ENCODE measurements at regions not wholly inside any gene's neighbourhood (a gene's known extent, or its start where the extent isn't known, plus 50 kb on each side); places are given as distances from the start of the nearest gene placed in this dataset.
"Not testable (repeated sequence)": the region's sequence is repeated elsewhere in the genome, so short reads cannot be mapped to it uniquely, and the experiment has no call there.

GRCh38 chrX:114077773-114078172 lies 506.1 kb upstream of the HTR2C start:
- DNase-seq: no peak

- peak; percentile 1 to 10 for DNase-seq
Observed at GRCh38 chrX:114075073-114075673, 508.7 kb upstream of the HTR2C start.

DNA sequence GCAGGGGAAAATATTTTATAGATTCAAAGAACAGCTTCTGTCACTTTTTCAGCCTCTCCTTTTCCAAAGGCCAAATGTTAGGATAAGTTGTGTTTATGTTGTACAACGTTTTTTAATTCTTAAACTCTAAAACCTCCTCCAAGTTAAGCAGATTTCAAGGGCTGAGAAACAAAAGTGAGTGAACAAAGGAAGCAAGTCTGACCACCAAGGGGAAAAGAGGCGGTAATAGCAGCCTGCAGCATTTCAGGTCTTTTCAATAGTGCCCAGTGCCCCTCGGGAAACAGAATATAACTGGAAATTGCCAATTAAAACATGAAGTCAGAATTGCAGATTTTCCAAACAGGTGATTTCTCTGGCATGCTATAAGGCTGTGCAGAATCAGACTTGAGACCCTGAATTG lies 510.0 kb upstream of the HTR2C start:
- DNase-seq: no peak

DNA sequence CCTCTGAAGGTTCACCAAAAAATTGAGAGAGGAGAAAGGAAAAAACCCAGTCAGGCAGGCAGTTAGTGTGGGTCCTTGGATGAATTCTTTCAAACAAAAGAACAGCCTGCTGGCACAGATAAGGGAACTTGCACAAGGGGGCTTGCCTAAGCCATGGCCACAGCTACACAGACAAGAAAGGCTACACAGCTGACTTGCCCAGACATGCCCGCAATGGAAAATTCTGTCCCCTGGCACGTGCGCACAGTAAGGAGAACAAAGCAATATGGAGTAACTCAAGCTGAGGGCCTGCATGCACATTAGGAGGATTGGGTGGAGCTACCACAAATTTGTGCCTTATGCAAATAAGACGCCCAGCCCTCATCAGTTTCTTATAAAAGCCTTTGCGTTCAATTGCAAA lies 512.5 kb upstream of the HTR2C start:
- no peak for DNase-seq

DNA sequence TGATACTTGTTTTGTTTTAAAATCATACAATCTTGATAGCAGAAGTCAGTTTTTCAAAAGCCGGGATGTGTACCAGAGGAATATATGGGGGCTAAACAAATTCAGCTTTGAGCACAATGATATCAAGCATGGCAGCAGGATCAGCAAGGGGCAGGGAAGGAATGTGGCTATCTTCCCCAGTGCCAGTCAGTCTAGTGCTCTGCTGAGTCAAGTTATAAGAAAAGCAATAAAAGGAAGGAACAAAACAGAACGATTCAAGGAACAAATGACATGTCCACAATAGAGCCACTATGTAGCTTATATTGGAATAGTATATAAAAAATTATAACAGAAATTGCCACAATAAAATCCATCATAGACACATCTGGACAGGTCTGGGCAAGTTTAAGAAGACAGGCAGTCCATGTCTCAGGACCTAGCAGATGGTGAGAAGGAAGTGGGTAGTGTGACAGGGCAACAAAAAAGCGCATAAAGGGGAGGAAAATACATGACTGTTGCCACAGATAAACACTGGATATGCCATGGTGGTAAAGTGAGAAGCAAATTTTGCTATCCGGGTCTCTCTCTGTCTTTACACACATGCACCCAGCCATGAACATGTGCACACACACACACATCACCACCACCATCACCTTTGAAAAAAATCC lies 518.2 kb upstream of the HTR2C start:
- DNase-seq: no peak

DNA sequence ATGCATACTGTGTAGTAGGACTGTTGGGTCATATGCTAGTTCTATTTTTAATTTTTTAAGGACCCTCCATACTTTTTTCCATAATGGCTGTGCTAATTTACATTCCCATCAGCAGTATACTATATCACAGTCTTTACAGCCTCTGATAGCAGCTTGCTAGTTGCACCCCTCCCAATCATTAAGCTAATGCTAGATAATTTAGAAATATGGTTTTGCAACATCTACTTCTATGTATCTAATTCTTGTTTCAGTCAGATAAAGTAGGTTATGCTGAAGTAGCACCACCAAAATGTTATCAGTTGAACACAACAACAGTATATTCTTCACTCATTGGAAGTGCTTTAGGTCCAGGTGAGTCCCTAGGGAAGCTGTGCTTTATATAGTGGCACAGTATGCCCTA lies 522.7 kb upstream of the HTR2C start:
- DNase-seq: no peak

DNA sequence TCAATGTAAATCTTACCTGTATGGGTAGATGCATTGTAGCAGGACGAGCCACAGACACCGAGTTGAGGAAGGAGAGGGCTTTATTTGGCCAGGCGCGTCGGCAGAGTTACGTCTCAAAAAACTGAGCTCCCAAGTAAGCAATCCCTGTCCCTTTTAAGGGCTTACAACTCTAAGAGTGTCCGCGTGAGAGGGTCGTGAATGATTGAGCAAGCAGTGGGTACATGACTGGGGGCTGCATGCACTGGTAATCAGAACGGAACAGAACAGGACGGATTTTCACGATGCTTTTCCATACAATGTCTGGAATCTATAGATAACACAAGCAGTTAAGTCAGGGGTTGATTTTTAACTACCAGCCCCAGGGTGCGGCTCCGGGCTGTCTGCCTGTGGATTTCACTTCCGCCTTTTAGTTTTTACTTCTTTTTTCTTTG lies 524.9 kb upstream of the HTR2C start:
- DNase-seq: no peak

DNA sequence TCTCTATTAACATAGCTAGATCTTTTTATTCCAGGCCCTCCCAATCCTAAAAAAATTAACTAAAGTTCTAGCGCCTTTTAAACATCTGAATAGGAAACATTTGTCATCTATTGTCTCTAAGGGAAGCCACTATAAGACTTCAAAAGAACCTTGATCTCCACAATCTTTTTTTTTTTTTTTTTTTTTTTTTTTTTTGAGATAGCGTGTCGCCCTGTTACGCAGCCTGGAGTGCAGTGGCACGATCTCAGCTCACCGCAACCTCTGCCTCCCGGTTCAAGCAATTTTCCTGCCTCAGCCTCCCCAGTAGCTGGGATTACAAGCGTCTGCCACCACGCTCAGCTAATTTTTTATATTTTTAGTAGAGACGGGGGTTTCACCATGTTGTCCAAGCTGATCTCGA lies 526.5 kb upstream of the HTR2C start:
- DNase-seq: not testable (repeated sequence)

GRCh38 chrX:114051667-114052315 lies 532.1 kb upstream of the HTR2C start:
- DNase-seq: no peak

GRCh38 chrX:114050075-114050796 lies 533.6 kb upstream of the HTR2C start:
- DNase-seq: no peak

DNA sequence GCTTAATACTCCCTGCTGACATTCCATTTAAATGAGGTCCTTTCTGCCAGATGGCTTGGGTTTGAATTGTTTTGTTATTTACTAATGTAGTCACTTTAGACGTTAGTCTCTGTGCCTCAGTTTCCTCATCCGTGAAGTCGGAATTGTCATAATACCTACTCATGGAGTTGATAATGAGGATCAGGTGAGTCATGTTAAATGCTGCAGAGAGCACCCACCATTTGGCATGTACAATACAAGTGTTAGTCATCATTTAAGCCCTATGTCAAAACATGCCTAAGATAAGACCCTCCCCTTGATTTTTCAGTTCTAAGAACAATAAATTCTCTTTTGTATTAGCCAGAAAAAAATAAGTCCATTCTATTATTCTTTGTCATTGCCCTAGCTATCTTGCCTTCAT lies 534.8 kb upstream of the HTR2C start:
- no peak for DNase-seq

DNA sequence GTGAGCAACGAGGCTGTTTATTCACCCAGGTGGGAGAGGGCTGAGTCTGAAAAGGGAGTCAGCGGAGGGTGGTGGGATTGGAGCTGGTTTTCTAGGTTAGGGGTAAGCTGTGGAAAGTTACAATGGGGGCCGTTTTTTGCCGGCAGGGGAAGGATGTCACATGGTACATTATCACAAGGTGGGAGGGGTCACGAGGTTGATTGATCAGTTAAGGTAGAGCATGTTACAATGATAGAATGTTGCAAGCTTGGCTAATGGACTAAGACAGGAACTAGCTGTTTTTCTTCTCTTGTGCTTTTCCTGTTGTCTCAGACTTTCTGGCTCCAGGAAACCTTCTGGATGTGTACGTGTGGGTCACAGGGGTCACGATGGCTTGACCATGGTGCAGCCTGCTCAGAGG lies 536.3 kb upstream of the HTR2C start:
- no peak for DNase-seq

DNA sequence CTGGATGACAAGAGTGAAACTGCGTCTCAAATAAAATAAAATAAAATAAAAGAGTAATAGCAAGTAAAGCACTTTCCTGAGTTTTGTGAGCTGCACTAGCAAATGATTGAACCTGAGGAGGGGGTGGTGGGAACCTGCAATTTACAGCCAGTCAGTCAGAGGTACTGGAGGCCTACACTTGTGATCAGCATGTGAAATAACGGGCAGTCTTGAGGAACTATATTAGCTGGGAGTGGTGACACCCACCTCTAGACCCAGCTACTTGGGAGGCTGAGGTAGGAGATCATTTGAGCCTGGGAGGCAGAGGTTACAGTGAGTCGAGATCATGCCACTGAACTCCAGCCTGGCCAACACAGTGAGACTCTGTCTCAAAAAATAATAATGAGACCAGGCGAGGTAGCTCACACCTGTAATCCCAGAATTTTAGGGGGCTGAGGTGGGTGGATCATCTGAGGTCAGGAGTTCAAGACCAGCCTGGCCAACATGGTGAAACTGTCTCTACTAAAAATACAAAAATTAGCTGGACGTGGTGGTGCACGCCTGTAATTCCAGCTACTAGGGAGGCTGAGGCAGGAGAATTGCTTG lies 537.1 kb upstream of the HTR2C start:
- DNase-seq: no peak

DNA sequence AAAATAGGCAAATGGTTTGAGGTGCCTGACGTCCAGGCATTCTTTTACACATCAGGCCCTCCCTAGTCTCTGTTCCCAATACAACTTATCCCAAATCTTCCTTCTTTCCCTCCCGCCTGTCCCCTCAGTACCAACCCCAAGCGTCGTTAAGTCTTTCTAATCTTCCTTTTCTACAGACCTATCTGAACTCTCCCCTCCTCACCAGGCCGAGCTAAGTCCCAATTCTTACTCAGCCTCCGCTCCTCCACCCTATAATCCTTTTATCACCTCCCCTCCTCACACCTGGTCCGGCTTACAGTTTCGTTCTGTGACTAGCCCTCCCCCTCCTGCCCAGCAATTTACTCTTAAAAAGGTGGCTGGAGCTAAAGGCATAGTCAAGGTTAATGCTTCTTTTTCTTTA lies 542.4 kb upstream of the HTR2C start:
- DNase-seq: not testable (repeated sequence)

DNA sequence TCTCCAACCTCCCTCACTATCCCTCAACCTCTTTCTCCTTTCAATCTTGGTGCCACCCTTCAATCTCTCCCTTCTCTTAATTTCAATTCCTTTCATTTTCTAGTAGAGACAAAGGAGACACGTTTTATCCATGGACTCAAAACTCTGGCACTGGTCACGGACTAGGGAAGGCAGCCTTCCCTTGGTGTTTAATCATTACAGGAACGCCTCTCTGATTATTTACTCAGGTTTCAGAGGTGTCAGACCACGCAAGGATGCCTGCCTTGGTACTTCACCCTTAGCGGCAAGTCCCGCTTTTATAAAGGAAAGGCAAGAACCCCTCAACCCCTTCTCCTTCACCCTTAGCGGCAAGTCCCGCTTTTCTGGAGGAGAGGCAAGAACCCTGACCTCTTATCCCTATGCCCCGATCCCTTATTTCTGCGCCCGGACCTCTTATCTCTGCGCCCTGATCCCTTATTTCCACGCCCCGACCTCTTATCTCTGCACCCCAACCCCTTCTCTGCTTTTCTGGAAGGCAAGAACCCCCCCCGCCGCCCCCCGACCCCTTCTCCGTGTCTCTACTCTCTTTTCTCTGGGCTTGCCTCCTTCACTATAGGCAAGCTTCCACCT lies 543.1 kb upstream of the HTR2C start:
- DNase-seq: not testable (repeated sequence)

DNA sequence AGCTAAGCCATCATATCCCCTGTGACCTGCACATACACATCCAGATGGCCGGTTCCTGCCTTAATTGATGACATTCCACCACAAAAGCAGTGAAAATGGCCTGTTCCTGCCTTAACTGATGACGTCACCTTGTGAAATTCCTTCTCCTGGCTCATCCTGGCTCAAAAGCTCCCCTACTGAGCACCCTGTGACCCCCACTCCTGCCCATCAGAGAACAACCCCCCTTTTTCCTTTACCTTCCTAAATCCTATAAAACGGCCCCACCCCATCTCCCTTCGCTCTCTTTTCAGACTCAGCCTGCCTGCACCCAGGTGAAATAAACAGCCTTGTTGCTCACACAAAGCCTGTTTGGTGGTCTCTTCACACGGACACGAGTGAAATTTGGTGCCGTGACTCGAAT lies 543.8 kb upstream of the HTR2C start:
- not testable (repeated sequence) for DNase-seq

DNA sequence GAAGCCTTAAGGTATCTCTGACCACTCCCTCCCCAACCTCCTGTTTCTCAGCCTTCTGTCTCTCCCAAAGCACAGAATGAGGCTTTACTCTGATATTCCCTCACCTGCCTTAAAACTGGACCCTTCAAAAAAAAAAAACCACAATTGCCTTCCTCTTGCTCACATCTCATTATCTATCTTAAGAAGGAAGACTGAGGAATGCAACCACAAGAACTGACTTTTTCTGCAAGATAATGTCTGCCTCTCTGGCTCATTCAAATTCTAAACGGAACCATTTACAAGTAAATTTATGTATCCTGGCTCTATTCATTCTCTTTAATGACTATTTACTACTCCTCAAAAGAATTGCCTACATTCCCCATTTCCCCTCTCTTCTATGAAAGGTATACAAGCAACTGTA lies 545.5 kb upstream of the HTR2C start:
- DNase-seq: no peak

GRCh38 chrX:114037515-114037914 lies 546.4 kb upstream of the HTR2C start:
- DNase-seq: no peak

- DNase-seq: no peak
Observed at GRCh38 chrX:114028907-114029662, 554.8 kb upstream of the HTR2C start.

GRCh38 chrX:114017086-114017485 lies 566.8 kb upstream of the HTR2C start:
- DNase-seq: no peak

DNA sequence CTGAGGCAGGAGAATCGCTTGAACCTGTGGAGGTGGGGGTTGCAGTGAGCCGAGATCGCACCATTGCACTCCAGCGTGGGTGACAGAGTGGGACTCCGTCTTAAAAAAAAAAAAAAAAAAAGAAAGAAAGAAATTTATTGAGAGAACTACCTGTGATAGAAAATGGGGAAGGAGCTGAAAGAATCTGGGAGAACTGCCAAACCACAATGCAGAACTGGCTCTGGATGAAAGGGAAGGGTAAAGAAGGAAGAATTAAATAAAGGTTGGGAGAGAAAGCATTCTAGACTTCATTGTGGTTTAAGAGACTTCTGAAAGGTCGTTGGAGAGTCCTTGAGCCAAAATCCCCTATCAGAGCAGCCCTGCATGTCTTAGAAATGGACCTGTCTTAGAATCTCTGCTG lies 567.9 kb upstream of the HTR2C start:
- DNase-seq: no peak

GRCh38 chrX:114006664-114007063 lies 577.2 kb upstream of the HTR2C start:
- DNase-seq: no peak
